Muscle of leg (tissue), 3 donors: ENCODE measurements at regions not wholly inside any gene's neighbourhood (a gene's known extent, or its start where the extent isn't known, plus 50 kb on each side); places are given as distances from the start of the nearest gene placed in this dataset.
A peak's percentile ranks its signal among the peaks of the same experiment; 100 is the strongest.

ENCODE experiments used
- DNase-seq: peaks from one replicate; pipeline ENCODE4 v3.0.0; 2013
- H3K27ac ChIP-seq: one replicate; pipeline ENCODE4 v1.5.1; 2013; ENCODE audit warnings: mild to moderate bottlenecking, low read length, control low read depth
- H3K27me3 ChIP-seq: one replicate; pipeline ENCODE4 v1.6.1; 2013; ENCODE audit warnings: low read length; ENCODE audit not compliant: control insufficient read depth, insufficient read depth
- H3K36me3 ChIP-seq: one replicate; pipeline ENCODE4 v1.6.1; 2013; ENCODE audit warnings: low read length; ENCODE audit not compliant: control insufficient read depth, insufficient read depth
- H3K4me1 ChIP-seq: one replicate; pipeline ENCODE4 v1.6.1; 2013; ENCODE audit warnings: low read length; ENCODE audit not compliant: control insufficient read depth, insufficient read depth
- H3K4me3 ChIP-seq: one replicate; pipeline ENCODE4 v1.5.1; 2013; ENCODE audit warnings: low read length, control low read depth
- H3K9me3 ChIP-seq: replicated peaks from 2 replicates; pipeline ENCODE4 v1.6.1; 2013; ENCODE audit warnings: low read depth, low read length; ENCODE audit not compliant: control insufficient read depth
- WGBS: methylation state at CpG from one replicate; pipeline ENCODE4 v1.1.5; 2013; ENCODE audit warnings: missing lambda C conversion rate; ENCODE audit not compliant: insufficient coverage; 5-methylcytosine and 5-hydroxymethylcytosine counted together

DNA sequence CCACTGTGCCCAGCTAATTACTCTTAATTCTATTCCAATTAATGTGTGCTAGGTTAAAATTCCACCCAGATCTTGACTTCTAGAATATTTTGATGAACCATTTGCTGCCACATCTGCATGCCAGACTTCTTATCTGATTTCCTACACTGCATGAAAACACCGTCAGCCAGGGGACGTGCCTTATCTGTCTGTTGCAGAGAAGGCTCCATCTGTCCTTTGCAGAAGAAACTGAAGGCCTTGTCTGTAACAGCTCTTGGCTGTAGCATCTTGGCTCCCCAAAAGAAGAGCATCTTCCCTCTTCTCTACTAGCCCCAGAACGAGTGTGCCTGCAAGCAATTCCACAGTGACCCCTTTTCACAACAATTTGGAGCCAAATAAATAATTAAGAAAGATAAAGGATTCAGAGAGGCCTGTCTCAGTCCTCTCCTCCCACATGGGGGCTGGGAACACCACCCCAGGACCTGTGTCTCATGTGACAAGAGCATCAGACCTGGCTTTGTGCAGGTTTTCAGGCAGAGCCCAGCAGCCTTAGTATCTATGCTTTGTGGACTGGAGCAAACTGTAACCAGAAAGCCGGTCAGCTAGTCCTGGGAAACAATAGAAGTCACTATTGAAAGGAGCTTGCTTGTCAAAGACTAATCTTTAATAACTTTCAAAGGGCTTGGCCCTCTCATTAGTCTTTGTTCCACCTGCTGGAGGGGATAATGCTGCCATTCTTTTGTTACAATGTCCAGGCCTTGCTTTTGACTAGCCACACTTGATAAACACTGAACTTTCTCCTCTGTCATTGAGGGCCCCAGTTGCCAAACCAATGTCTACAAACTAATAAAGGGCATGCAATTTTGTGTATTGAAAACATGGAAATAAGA lies 84.0 kb upstream of the NEUROD1 start:
- Histone ChIP-seq H3K27me3 (no peaks in the 10 kb centered on the region), H3K4me1 (no peaks in the 10 kb centered on the region), H3K27ac (no peak overlapping the region), H3K36me3 (no peaks in the 10 kb centered on the region), H3K9me3 (no peaks in the 10 kb centered on the region), H3K4me3 (no peak overlapping the region)
- DNase-seq = no peak
- 64% methylated on average over 2 of the region's 4 CpGs for WGBS

- H3K36me3 ChIP-seq = no peaks in the 10 kb centered on the region
- H3K9me3 ChIP-seq = no peaks in the 10 kb centered on the region
- no peaks in the 10 kb centered on the region for H3K27me3 ChIP-seq
- H3K4me3 ChIP-seq = no peak overlapping the region
- H3K27ac ChIP-seq = no peak overlapping the region
- no peak for DNase-seq
- no peaks in the 10 kb centered on the region for H3K4me1 ChIP-seq
Measured at GRCh38 chr2:181766129-181766528, 85.8 kb upstream of the NEUROD1 start.

GRCh38 chr2:181770150-181770549 lies 89.8 kb upstream of the NEUROD1 start:
- no peak overlapping the region for H3K27ac ChIP-seq
- H3K27me3 ChIP-seq = no peaks in the 10 kb centered on the region
- no peak for DNase-seq
- no peaks in the 10 kb centered on the region for H3K36me3 ChIP-seq
- H3K9me3 ChIP-seq = no peaks in the 10 kb centered on the region
- no peaks in the 10 kb centered on the region for H3K4me1 ChIP-seq
- no peak overlapping the region for H3K4me3 ChIP-seq

DNA sequence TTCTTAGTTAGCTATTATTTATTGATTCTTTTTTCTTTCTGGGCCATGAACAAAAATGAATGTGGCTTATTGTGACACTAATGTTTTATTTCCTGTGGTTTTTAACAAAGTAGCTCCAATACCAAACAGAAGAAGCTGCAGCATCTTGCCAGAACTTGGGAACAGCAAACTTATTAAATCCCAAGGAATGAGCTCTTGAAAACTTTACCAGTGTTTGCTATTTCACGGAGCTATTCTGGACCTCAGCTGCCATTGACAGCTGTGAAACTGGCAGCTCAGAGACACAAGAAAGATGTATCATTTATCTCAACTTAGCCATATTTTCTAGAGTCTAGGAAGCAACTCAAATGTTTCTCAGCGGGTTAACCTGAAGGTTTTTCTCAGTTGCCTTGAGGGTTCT lies 91.0 kb upstream of the NEUROD1 start:
- Histone ChIP-seq H3K27ac (peak overlapping the region; percentile 6), H3K4me3 (no peak overlapping the region), H3K36me3 (no peaks in the 10 kb centered on the region), H3K27me3 (no peaks in the 10 kb centered on the region), H3K4me1 (no peaks in the 10 kb centered on the region), H3K9me3 (no peaks in the 10 kb centered on the region)
- 44% methylated on average over 1 of the region's 2 CpGs for WGBS
- DNase-seq = peak; percentile 48

- DNase-seq = no peak
- no peaks in the 10 kb centered on the region for H3K4me1 ChIP-seq
- WGBS = no CpG with 5 or more reads among the region's 4 CpGs
- no peaks in the 10 kb centered on the region for H3K36me3 ChIP-seq
- no peak overlapping the region for H3K4me3 ChIP-seq
- no peak overlapping the region for H3K27ac ChIP-seq
- H3K9me3 ChIP-seq = no peaks in the 10 kb centered on the region
- H3K27me3 ChIP-seq = no peaks in the 10 kb centered on the region
Measured at GRCh38 chr2:181772334-181772733, 92.0 kb upstream of the NEUROD1 start.

GRCh38 chr2:181772777-181773176 lies 92.5 kb upstream of the NEUROD1 start:
- Histone ChIP-seq H3K27ac (no peak overlapping the region), H3K27me3 (no peaks in the 10 kb centered on the region), H3K9me3 (no peaks in the 10 kb centered on the region), H3K4me1 (no peaks in the 10 kb centered on the region), H3K36me3 (no peaks in the 10 kb centered on the region), H3K4me3 (no peak overlapping the region)
- no CpG with 5 or more reads among the region's 1 CpG for WGBS
- no peak for DNase-seq

DNA sequence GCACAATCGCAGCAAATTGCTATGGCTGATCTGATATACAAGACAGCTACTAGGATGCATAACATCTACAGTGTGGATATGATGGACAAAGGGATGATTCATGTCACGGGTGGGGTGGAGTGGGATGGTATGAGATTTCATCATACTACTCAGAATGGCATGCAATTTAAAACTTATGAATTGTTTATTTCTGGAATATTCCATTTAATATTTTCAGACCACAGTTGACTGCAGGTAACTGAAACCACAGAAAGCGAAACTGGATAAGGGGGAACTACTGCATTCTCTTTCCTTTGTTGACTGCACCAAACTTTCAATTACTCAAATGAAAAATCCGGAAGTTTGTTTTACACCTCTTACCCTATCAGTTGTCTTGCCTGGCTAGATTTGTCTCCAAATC lies 94.4 kb upstream of the NEUROD1 start:
- peaks cover 3% of the 10 kb centered on the region for H3K4me1 ChIP-seq
- no peaks in the 10 kb centered on the region for H3K9me3 ChIP-seq
- H3K27me3 ChIP-seq = no peaks in the 10 kb centered on the region
- DNase-seq = no peak
- H3K36me3 ChIP-seq = no peaks in the 10 kb centered on the region
- H3K27ac ChIP-seq = no peak overlapping the region
- H3K4me3 ChIP-seq = no peak overlapping the region
- 86% methylated on average over 1 of the region's 4 CpGs for WGBS

- no peak overlapping the region for H3K4me3 ChIP-seq
Measured at GRCh38 chr2:181776336-181776735, 96.0 kb upstream of the NEUROD1 start.

DNA sequence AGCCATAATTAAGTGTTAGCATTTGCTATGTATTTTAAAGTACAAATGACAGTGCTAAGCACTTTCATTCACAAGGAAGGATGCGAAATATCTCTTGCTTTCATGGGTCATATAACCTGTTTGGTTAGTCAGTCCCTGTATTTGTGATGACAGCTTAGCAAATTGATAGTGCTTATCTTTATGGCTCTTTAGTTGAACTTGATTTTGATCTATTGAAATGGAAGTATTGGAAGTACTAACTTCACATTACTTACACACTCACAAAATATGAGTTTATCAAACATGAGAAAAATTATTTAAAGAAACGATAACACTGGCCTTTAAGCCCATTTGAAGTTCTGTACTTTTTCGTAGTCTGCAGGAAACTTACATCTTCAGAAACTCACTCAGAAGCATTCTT lies 97.4 kb upstream of the NEUROD1 start:
- H3K27ac ChIP-seq = no peak overlapping the region
- H3K4me1 ChIP-seq = peaks cover 10% of the 10 kb centered on the region
- H3K9me3 ChIP-seq = no peaks in the 10 kb centered on the region
- no CpG with 5 or more reads among the region's 3 CpGs for WGBS
- H3K4me3 ChIP-seq = no peak overlapping the region
- no peaks in the 10 kb centered on the region for H3K27me3 ChIP-seq
- no peaks in the 10 kb centered on the region for H3K36me3 ChIP-seq
- DNase-seq = no peak

More at GRCh38 chr2:181776336-181776735, 96.0 kb upstream of the NEUROD1 start:
- H3K36me3 ChIP-seq = no peaks in the 10 kb centered on the region
- no peak for DNase-seq
- no peak overlapping the region for H3K27ac ChIP-seq
- H3K4me1 ChIP-seq = peaks cover 10% of the 10 kb centered on the region
- H3K9me3 ChIP-seq = no peaks in the 10 kb centered on the region
- no peaks in the 10 kb centered on the region for H3K27me3 ChIP-seq
- no CpG with 5 or more reads among the region's 3 CpGs for WGBS

DNA sequence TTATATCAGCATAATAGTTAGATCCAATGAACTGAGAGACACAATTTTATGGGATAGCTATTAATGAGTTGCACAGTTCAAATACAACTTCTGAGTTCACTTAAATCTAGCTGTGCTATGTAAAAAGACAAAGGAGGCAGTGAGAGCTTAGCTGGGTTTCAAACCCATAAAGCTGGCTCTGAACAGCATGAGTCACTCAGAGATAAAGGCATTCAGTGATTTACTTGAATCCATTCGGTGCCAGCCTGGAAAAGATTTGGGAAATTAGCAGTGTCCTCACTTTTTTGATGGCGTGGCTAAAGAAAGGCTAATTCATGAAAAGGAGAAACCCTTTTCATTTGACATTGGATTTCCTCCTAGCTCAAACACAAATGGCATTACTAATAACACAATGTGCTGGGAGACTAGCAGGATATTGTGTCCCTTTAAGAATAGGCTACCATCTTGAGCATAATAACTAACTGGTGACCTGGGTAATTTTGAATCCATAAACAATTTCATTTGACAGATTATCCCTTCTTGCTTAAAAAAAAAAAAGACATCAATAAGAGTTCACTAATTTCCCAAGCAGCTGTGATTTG lies 98.4 kb upstream of the NEUROD1 start:
- no peak for DNase-seq
- no peaks in the 10 kb centered on the region for H3K9me3 ChIP-seq
- H3K27ac ChIP-seq = no peak overlapping the region
- H3K4me1 ChIP-seq = peaks cover 10% of the 10 kb centered on the region
- H3K4me3 ChIP-seq = no peak overlapping the region
- 60% methylated on average over 1 of the region's 2 CpGs for WGBS
- no peaks in the 10 kb centered on the region for H3K36me3 ChIP-seq
- H3K27me3 ChIP-seq = no peaks in the 10 kb centered on the region
